T-helper 2 cell treated with Interferon-gamma antibody and Interleukin-4, amounts not matched to agents 5 μg/mL and 100 μg/mL, for 36 hours (primary cell): ENCODE measurements at regions not wholly inside any gene's neighbourhood (a gene's known extent, or its start where the extent isn't known, plus 50 kb on each side); places are given as distances from the start of the nearest gene placed in this dataset.

Experiments
- DNase-seq: peaks from one replicate; pipeline ENCODE4 v3.0.0; 2021; ENCODE audit warnings: low spot score
- H3K27ac Mint-ChIP-seq: one replicate; pipeline ENCODE4 v1.8.0; 2021; ENCODE audit warnings: mild to moderate bottlenecking, mixed read lengths
- H3K27me3 Mint-ChIP-seq: one replicate; pipeline ENCODE4 v1.8.0; 2021; ENCODE audit warnings: low read depth, mixed read lengths
- H3K36me3 Mint-ChIP-seq: one replicate; pipeline ENCODE4 v1.8.0; 2021; ENCODE audit warnings: low read depth, mixed read lengths
- H3K4me1 Mint-ChIP-seq: one replicate; pipeline ENCODE4 v1.8.0; 2021; ENCODE audit warnings: low read depth, mixed read lengths
- H3K4me3 Mint-ChIP-seq: one replicate; pipeline ENCODE4 v1.8.0; 2022; ENCODE audit warnings: mild to moderate bottlenecking, moderate library complexity, mixed read lengths
- H3K9me3 Mint-ChIP-seq: one replicate; pipeline ENCODE4 v1.8.0; 2021; ENCODE audit warnings: mixed read lengths

- H3K27me3 Mint-ChIP-seq = no peaks in the 10 kb centered on the region
- no peak overlapping the region for H3K4me3 Mint-ChIP-seq
- H3K36me3 Mint-ChIP-seq = peaks cover 1% of the 10 kb centered on the region
- no peak overlapping the region for H3K27ac Mint-ChIP-seq
- H3K4me1 Mint-ChIP-seq = peaks cover 28% of the 10 kb centered on the region
- DNase-seq = no peak
- H3K9me3 Mint-ChIP-seq = no peaks in the 10 kb centered on the region
Observed at GRCh38 chr3:188064831-188065493, 89.0 kb upstream of the LPP start.

GRCh38 chr3:188066141-188066540 is 87.8 kb upstream of the LPP start:
- Mint-ChIP-seq H3K4me1 (peaks cover 19% of the 10 kb centered on the region), H3K9me3 (no peaks in the 10 kb centered on the region), H3K27ac (no peak overlapping the region), H3K27me3 (no peaks in the 10 kb centered on the region), H3K36me3 (peaks cover 1% of the 10 kb centered on the region), H3K4me3 (no peak overlapping the region)
- DNase-seq = no peak

- no peak for DNase-seq
- no peak overlapping the region for H3K4me3 Mint-ChIP-seq
- H3K27ac Mint-ChIP-seq = no peak overlapping the region
- H3K9me3 Mint-ChIP-seq = no peaks in the 10 kb centered on the region
- no peaks in the 10 kb centered on the region for H3K27me3 Mint-ChIP-seq
- H3K4me1 Mint-ChIP-seq = peaks cover 10% of the 10 kb centered on the region
- H3K36me3 Mint-ChIP-seq = no peaks in the 10 kb centered on the region
Observed at GRCh38 chr3:188067932-188068331, 86.0 kb upstream of the LPP start.

- DNase-seq = no peak
- H3K36me3 Mint-ChIP-seq = no peaks in the 10 kb centered on the region
- peaks cover 10% of the 10 kb centered on the region for H3K4me1 Mint-ChIP-seq
- no peaks in the 10 kb centered on the region for H3K27me3 Mint-ChIP-seq
- no peak overlapping the region for H3K27ac Mint-ChIP-seq
- no peaks in the 10 kb centered on the region for H3K9me3 Mint-ChIP-seq
- no peak overlapping the region for H3K4me3 Mint-ChIP-seq
Observed at GRCh38 chr3:188068342-188068741, 85.6 kb upstream of the LPP start.

- no peak for DNase-seq
- H3K27me3 Mint-ChIP-seq = no peaks in the 10 kb centered on the region
Observed at GRCh38 chr3:188071636-188072035, 82.3 kb upstream of the LPP start.

GRCh38 chr3:188076176-188076575 is 77.8 kb upstream of the LPP start:
- no peak for DNase-seq
- no peak overlapping the region for H3K27ac Mint-ChIP-seq
- H3K9me3 Mint-ChIP-seq = no peaks in the 10 kb centered on the region
- H3K4me3 Mint-ChIP-seq = no peak overlapping the region
- H3K4me1 Mint-ChIP-seq = peaks cover 5% of the 10 kb centered on the region
- no peaks in the 10 kb centered on the region for H3K27me3 Mint-ChIP-seq
- H3K36me3 Mint-ChIP-seq = no peaks in the 10 kb centered on the region

More at GRCh38 chr3:188071636-188072035, 82.3 kb upstream of the LPP start:
- Mint-ChIP-seq H3K4me3 (no peak overlapping the region), H3K4me1 (peaks cover 2% of the 10 kb centered on the region), H3K36me3 (no peaks in the 10 kb centered on the region), H3K27ac (no peak overlapping the region), H3K9me3 (no peaks in the 10 kb centered on the region)

- Mint-ChIP-seq H3K27me3 (no peaks in the 10 kb centered on the region), H3K9me3 (no peaks in the 10 kb centered on the region), H3K27ac (no peak overlapping the region), H3K36me3 (no peaks in the 10 kb centered on the region), H3K4me3 (no peak overlapping the region), H3K4me1 (peaks cover 5% of the 10 kb centered on the region)
- no peak for DNase-seq
Observed at GRCh38 chr3:188077160-188077799, 76.7 kb upstream of the LPP start.

GRCh38 chr3:188080091-188080490 is 73.9 kb upstream of the LPP start:
- no peak overlapping the region for H3K27ac Mint-ChIP-seq
- H3K4me1 Mint-ChIP-seq = peaks cover 3% of the 10 kb centered on the region
- no peaks in the 10 kb centered on the region for H3K9me3 Mint-ChIP-seq
- no peak overlapping the region for H3K4me3 Mint-ChIP-seq
- no peak for DNase-seq
- no peaks in the 10 kb centered on the region for H3K36me3 Mint-ChIP-seq
- peaks cover 4% of the 10 kb centered on the region for H3K27me3 Mint-ChIP-seq

- H3K27me3 Mint-ChIP-seq = peaks cover 4% of the 10 kb centered on the region
- H3K9me3 Mint-ChIP-seq = no peaks in the 10 kb centered on the region
- H3K36me3 Mint-ChIP-seq = no peaks in the 10 kb centered on the region
- no peak overlapping the region for H3K4me3 Mint-ChIP-seq
- peaks cover 3% of the 10 kb centered on the region for H3K4me1 Mint-ChIP-seq
- no peak overlapping the region for H3K27ac Mint-ChIP-seq
- DNase-seq = no peak
Observed at GRCh38 chr3:188082031-188082430, 71.9 kb upstream of the LPP start.

GRCh38 chr3:188082450-188082849 is 71.5 kb upstream of the LPP start:
- Mint-ChIP-seq H3K36me3 (no peaks in the 10 kb centered on the region), H3K27me3 (peaks cover 4% of the 10 kb centered on the region), H3K9me3 (no peaks in the 10 kb centered on the region), H3K27ac (no peak overlapping the region), H3K4me3 (no peak overlapping the region), H3K4me1 (no peaks in the 10 kb centered on the region)
- DNase-seq = no peak

- no peak for DNase-seq
- Mint-ChIP-seq H3K4me3 (no peak overlapping the region), H3K4me1 (no peaks in the 10 kb centered on the region), H3K36me3 (no peaks in the 10 kb centered on the region), H3K27me3 (peaks cover 4% of the 10 kb centered on the region), H3K9me3 (no peaks in the 10 kb centered on the region), H3K27ac (no peak overlapping the region)
Observed at GRCh38 chr3:188083011-188083410, 70.9 kb upstream of the LPP start.

GRCh38 chr3:188084752-188085583 is 69.0 kb upstream of the LPP start:
- Mint-ChIP-seq H3K27ac (no peak overlapping the region), H3K27me3 (peaks cover 4% of the 10 kb centered on the region), H3K9me3 (no peaks in the 10 kb centered on the region), H3K4me3 (no peak overlapping the region), H3K36me3 (no peaks in the 10 kb centered on the region), H3K4me1 (no peaks in the 10 kb centered on the region)
- no peak for DNase-seq

GRCh38 chr3:188085584-188086560 is 68.1 kb upstream of the LPP start:
- Mint-ChIP-seq H3K4me3 (no peak overlapping the region), H3K4me1 (no peaks in the 10 kb centered on the region), H3K9me3 (no peaks in the 10 kb centered on the region), H3K27me3 (peaks cover 4% of the 10 kb centered on the region), H3K27ac (no peak overlapping the region), H3K36me3 (no peaks in the 10 kb centered on the region)
- DNase-seq = no peak
